ENCODE measurements at regions not wholly inside any gene's neighbourhood (a gene's known extent, or its start where the extent isn't known, plus 50 kb on each side); places are given as distances from the start of the nearest gene placed in this dataset.
"Not testable (repeated sequence)": the region's sequence is repeated elsewhere in the genome, so short reads cannot be mapped to it uniquely, and the experiment has no call there.

- Mint-ChIP-seq H3K4me1 (ENCODE audit: unreplicated experiment) (peaks cover 5% of the 10 kb centered on the region), H3K36me3 (ENCODE audit: unreplicated experiment) (no peaks in the 10 kb centered on the region), H3K9me3 (ENCODE audit: unreplicated experiment) (no peaks in the 10 kb centered on the region), H3K4me3 (ENCODE audit: unreplicated experiment) (no peak overlapping the region), H3K27ac (ENCODE audit: unreplicated experiment) (no peak overlapping the region), H3K27me3 (ENCODE audit: unreplicated experiment) (peaks cover 28% of the 10 kb centered on the region)
- TF ChIP-seq CTCF (IDR thresholded peaks at IDR 0.05): no peak
- peak; percentile 80 for DNase-seq (ENCODE audit: extremely low spot score, unreplicated experiment)
These were observed 177.3 kb downstream of the KLF13 start for GRCh38 chr15:31503758-31504461.

GRCh38 chr15:31504462-31504839, 177.8 kb downstream of the KLF13 start:
- peak; percentile 76 for DNase-seq (ENCODE audit: extremely low spot score, unreplicated experiment)
- peaks cover 5% of the 10 kb centered on the region for H3K4me1 Mint-ChIP-seq (ENCODE audit: unreplicated experiment)

GRCh38 chr15:31507573-31507972, 180.9 kb downstream of the KLF13 start:
- peaks cover 31% of the 10 kb centered on the region for H3K27me3 Mint-ChIP-seq (ENCODE audit: unreplicated experiment)
- H3K36me3 Mint-ChIP-seq (ENCODE audit: unreplicated experiment); H3K4me1 Mint-ChIP-seq (ENCODE audit: unreplicated experiment); H3K4me3 Mint-ChIP-seq (ENCODE audit: unreplicated experiment); H3K27ac Mint-ChIP-seq (ENCODE audit: unreplicated experiment); H3K9me3 Mint-ChIP-seq (ENCODE audit: unreplicated experiment): not testable (repeated sequence)
- peak; percentile 30 for DNase-seq (ENCODE audit: extremely low spot score, unreplicated experiment)

More at GRCh38 chr15:31504462-31504839, 177.8 kb downstream of the KLF13 start:
- H3K36me3 Mint-ChIP-seq (ENCODE audit: unreplicated experiment): no peaks in the 10 kb centered on the region
- no peak overlapping the region for H3K27ac Mint-ChIP-seq (ENCODE audit: unreplicated experiment)
- H3K9me3 Mint-ChIP-seq (ENCODE audit: unreplicated experiment): no peaks in the 10 kb centered on the region
- H3K27me3 Mint-ChIP-seq (ENCODE audit: unreplicated experiment): peaks cover 28% of the 10 kb centered on the region
- H3K4me3 Mint-ChIP-seq (ENCODE audit: unreplicated experiment): no peak overlapping the region
- no peak for TF ChIP-seq CTCF (IDR thresholded peaks at IDR 0.05)

GRCh38 chr15:31508656-31509055, 182.0 kb downstream of the KLF13 start:
- H3K4me3 Mint-ChIP-seq (ENCODE audit: unreplicated experiment): no peak overlapping the region
- no peak overlapping the region for H3K27ac Mint-ChIP-seq (ENCODE audit: unreplicated experiment)

GRCh38 chr15:31510057-31510456, 183.4 kb downstream of the KLF13 start:
- H3K4me3 Mint-ChIP-seq (ENCODE audit: unreplicated experiment): no peak overlapping the region
- H3K27me3 Mint-ChIP-seq (ENCODE audit: unreplicated experiment): peaks cover 32% of the 10 kb centered on the region
- no peaks in the 10 kb centered on the region for H3K4me1 Mint-ChIP-seq (ENCODE audit: unreplicated experiment)
- no peak overlapping the region for H3K27ac Mint-ChIP-seq (ENCODE audit: unreplicated experiment)
- no peaks in the 10 kb centered on the region for H3K9me3 Mint-ChIP-seq (ENCODE audit: unreplicated experiment)
- peak; percentile 51 for DNase-seq (ENCODE audit: extremely low spot score, unreplicated experiment)
- TF ChIP-seq CTCF (IDR thresholded peaks at IDR 0.05): no peak
- H3K36me3 Mint-ChIP-seq (ENCODE audit: unreplicated experiment): no peaks in the 10 kb centered on the region

More at GRCh38 chr15:31508656-31509055, 182.0 kb downstream of the KLF13 start:
- Mint-ChIP-seq H3K4me1 (ENCODE audit: unreplicated experiment) (no peaks in the 10 kb centered on the region), H3K36me3 (ENCODE audit: unreplicated experiment) (no peaks in the 10 kb centered on the region), H3K27me3 (ENCODE audit: unreplicated experiment) (peaks cover 30% of the 10 kb centered on the region), H3K9me3 (ENCODE audit: unreplicated experiment) (no peaks in the 10 kb centered on the region)
- TF ChIP-seq CTCF (IDR thresholded peaks at IDR 0.05): no peak
- peak; percentile 57 for DNase-seq (ENCODE audit: extremely low spot score, unreplicated experiment)
